Endodermal cell (in vitro differentiated cells): ENCODE measurements at regions not wholly inside any gene's neighbourhood (a gene's known extent, or its start where the extent isn't known, plus 50 kb on each side); places are given as distances from the start of the nearest gene placed in this dataset.

Source experiments
- DNase-seq: peaks from one replicate; pipeline ENCODE4 v3.0.0-alpha.2; 2017
- H3K27ac ChIP-seq: 2 replicates; pipeline ENCODE4 v1.5.1; 2013; ENCODE audit warnings: mild to moderate bottlenecking, low read depth, low read length, moderate library complexity
- H3K27me3 ChIP-seq: 2 replicates; pipeline ENCODE4 v1.6.1; 2013; ENCODE audit warnings: mild to moderate bottlenecking, low read length, moderate library complexity; ENCODE audit not compliant: insufficient read depth, control insufficient read depth, poor library complexity, severe bottlenecking
- H3K36me3 ChIP-seq: 2 replicates; pipeline ENCODE4 v1.7.0; 2013; ENCODE audit warnings: mild to moderate bottlenecking, low read length, moderate library complexity; ENCODE audit not compliant: control insufficient read depth, insufficient read depth
- H3K4me1 ChIP-seq: one replicate; pipeline ENCODE4 v1.7.0; 2013; ENCODE audit warnings: low read length; ENCODE audit not compliant: control insufficient read depth, insufficient read depth
- H3K4me3 ChIP-seq: 2 replicates; pipeline ENCODE4 v1.5.1; 2013; ENCODE audit warnings: mild to moderate bottlenecking, low read length, moderate library complexity
- H3K9ac ChIP-seq: 2 replicates; pipeline ENCODE4 v1.6.1; 2013; ENCODE audit warnings: mild to moderate bottlenecking, low read length, moderate library complexity; ENCODE audit not compliant: poor library complexity, severe bottlenecking; ENCODE audit errors: extremely low read depth
- H3K9me3 ChIP-seq: 2 replicates; pipeline ENCODE4 v1.6.1; 2013; ENCODE audit warnings: mild to moderate bottlenecking, low read length, moderate library complexity; ENCODE audit not compliant: control insufficient read depth
- H3K27ac Mint-ChIP-seq: 2 replicates; pipeline ENCODE4 v1.8.0; 2020; ENCODE audit warnings: mixed read lengths
- H3K27me3 Mint-ChIP-seq: 2 replicates; pipeline ENCODE4 v1.8.0; 2021; ENCODE audit warnings: mild to moderate bottlenecking, mixed read lengths; ENCODE audit not compliant: insufficient read depth
- H3K36me3 Mint-ChIP-seq: 2 replicates; pipeline ENCODE4 v1.8.0; 2020; ENCODE audit warnings: low read depth, mixed read lengths
- H3K4me1 Mint-ChIP-seq: 2 replicates; pipeline ENCODE4 v1.8.0; 2020; ENCODE audit warnings: mixed read lengths
- H3K4me3 Mint-ChIP-seq: 2 replicates; pipeline ENCODE4 v1.8.0; 2020; ENCODE audit warnings: mild to moderate bottlenecking, moderate library complexity, mixed read lengths
- H3K9me3 Mint-ChIP-seq: 2 replicates; pipeline ENCODE4 v1.8.0; 2020; ENCODE audit warnings: mild to moderate bottlenecking, mixed read lengths
- WGBS, 2 experiments: methylation state at CpG; one replicate each; pipeline versions ENCODE4 v1.1.5 to v1.1.7; 2013; ENCODE audit warnings: missing lambda C conversion rate in 2 of 2, mixed read lengths in 1 of 2; ENCODE audit not compliant: insufficient coverage in 1 of 2, insufficient read length in 1 of 2; 5-methylcytosine and 5-hydroxymethylcytosine counted together
- TF ChIP-seq, protein P1 (sequence below): fragments of 200-600 bp; sonication (generic); conservative IDR thresholded peaks from 2 replicates; pipeline ENCODE4 v1.5.0; 2021; ENCODE audit warnings: antibody characterized with exemption, mild to moderate bottlenecking

DNA sequence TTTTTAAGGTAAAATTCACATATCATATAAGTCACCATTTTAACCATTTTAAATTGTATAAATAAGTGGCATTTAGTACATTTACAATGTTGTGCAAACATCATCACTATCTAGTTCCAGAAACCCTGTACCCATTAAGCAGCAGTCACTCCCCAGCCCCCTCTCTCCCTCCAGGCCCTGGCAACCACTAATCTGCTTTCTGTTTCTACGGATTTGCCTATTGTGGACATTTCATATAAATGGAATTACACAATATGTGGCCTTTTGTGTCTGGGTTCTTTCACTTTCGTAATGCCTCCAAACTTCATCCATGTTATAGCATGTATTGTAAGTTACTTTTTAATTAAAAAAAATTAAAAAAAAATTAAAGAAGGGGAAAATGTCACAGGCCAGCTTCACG, 58.0 kb upstream of the RAB3GAP2 start:
- Histone ChIP-seq H3K27ac (no peak overlapping the region), H3K4me3 (no peak overlapping the region), H3K9me3 (no peaks in the 10 kb centered on the region), H3K9ac (no peak overlapping the region), H3K36me3 (no peaks in the 10 kb centered on the region), H3K4me1 (no peaks in the 10 kb centered on the region), H3K27me3 (no peaks in the 10 kb centered on the region)
- TF ChIP-seq, protein P1, sequence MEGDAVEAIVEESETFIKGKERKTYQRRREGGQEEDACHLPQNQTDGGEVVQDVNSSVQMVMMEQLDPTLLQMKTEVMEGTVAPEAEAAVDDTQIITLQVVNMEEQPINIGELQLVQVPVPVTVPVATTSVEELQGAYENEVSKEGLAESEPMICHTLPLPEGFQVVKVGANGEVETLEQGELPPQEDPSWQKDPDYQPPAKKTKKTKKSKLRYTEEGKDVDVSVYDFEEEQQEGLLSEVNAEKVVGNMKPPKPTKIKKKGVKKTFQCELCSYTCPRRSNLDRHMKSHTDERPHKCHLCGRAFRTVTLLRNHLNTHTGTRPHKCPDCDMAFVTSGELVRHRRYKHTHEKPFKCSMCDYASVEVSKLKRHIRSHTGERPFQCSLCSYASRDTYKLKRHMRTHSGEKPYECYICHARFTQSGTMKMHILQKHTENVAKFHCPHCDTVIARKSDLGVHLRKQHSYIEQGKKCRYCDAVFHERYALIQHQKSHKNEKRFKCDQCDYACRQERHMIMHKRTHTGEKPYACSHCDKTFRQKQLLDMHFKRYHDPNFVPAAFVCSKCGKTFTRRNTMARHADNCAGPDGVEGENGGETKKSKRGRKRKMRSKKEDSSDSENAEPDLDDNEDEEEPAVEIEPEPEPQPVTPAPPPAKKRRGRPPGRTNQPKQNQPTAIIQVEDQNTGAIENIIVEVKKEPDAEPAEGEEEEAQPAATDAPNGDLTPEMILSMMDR: no peak
- Mint-ChIP-seq H3K27ac (no peak overlapping the region), H3K27me3 (no peaks in the 10 kb centered on the region), H3K36me3 (no peaks in the 10 kb centered on the region), H3K4me1 (no peaks in the 10 kb centered on the region), H3K4me3 (no peak overlapping the region), H3K9me3 (no peaks in the 10 kb centered on the region)
- 78 to 100% methylated on average over 1 to 2 of the region's 3 CpGs for WGBS, 2 experiments
- DNase-seq: no peak

DNA sequence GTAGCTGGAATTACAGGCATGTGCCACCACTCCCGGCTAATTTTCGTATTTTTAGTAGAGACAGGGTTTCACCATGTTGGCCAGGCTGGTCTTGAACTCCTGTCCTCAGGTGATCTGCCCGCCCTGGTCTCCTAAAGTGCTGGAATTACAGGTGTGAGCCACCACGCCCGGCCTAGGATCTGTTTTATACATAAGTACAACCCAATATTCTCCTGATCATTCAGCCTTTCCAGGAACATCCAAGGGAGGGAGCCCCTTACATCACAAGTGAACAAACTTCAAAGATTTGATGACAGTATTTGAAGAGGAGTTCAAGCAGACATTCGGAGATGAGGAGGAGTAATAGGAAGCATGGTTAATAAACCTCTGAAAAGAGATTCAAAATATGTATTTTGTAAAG, 54.9 kb upstream of the RAB3GAP2 start:
- Histone ChIP-seq H3K4me3 (no peak overlapping the region), H3K4me1 (no peaks in the 10 kb centered on the region), H3K27ac (no peak overlapping the region), H3K9ac (no peak overlapping the region), H3K9me3 (no peaks in the 10 kb centered on the region), H3K36me3 (no peaks in the 10 kb centered on the region), H3K27me3 (no peaks in the 10 kb centered on the region)
- no peaks in the 10 kb centered on the region for H3K36me3 Mint-ChIP-seq
- no peaks in the 10 kb centered on the region for H3K4me1 Mint-ChIP-seq
- no peak for DNase-seq
- WGBS, 2 experiments: 89 to 100% methylated on average over 4 to 6 of the region's 6 CpGs
- H3K27me3 Mint-ChIP-seq: no peaks in the 10 kb centered on the region
- no peaks in the 10 kb centered on the region for H3K9me3 Mint-ChIP-seq
- H3K27ac Mint-ChIP-seq: no peak overlapping the region
- TF ChIP-seq, protein P1: no peak
- H3K4me3 Mint-ChIP-seq: no peak overlapping the region

DNA sequence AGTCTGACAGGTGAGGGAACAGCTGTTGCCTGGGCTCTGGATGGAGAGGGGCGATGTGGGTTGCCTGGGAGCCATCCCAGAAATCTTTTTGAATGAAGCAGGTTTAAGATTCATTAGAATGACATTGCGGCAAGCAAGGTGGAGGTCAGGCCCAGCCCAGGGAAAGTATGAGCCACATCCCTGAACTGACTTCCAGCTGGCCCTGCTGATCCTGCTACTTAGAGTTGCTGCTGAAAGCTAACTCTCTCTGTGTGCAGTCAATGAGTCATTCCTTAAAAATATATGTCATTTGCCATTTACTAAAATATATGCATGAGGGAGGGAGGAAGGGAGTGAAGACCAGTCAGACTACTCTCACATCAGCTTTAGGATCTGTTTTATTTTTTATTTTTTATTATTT, 54.3 kb upstream of the RAB3GAP2 start:
- H3K9ac ChIP-seq: no peak overlapping the region
- Mint-ChIP-seq H3K4me1 (no peaks in the 10 kb centered on the region), H3K36me3 (no peaks in the 10 kb centered on the region), H3K27ac (no peak overlapping the region), H3K4me3 (no peak overlapping the region), H3K27me3 (no peaks in the 10 kb centered on the region), H3K9me3 (no peaks in the 10 kb centered on the region)
- H3K9me3 ChIP-seq: no peaks in the 10 kb centered on the region
- H3K4me1 ChIP-seq: no peaks in the 10 kb centered on the region
- WGBS, 2 experiments: 88 to 95% methylated on average over 1 to 2 of the region's 2 CpGs
- H3K4me3 ChIP-seq: no peak overlapping the region
- no peaks in the 10 kb centered on the region for H3K27me3 ChIP-seq
- no peak for DNase-seq
- no peak overlapping the region for H3K27ac ChIP-seq
- no peaks in the 10 kb centered on the region for H3K36me3 ChIP-seq
- TF ChIP-seq, protein P1: no peak
